ENCODE measurements at regions not wholly inside any gene's neighbourhood (a gene's known extent, or its start where the extent isn't known, plus 50 kb on each side); places are given as distances from the start of the nearest gene placed in this dataset.
A peak's percentile ranks its signal among the peaks of the same experiment; 100 is the strongest.
"Not testable (repeated sequence)": the region's sequence is repeated elsewhere in the genome, so short reads cannot be mapped to it uniquely, and the experiment has no call there.

GRCh38 chr2:87587934-87588333 lies 160.0 kb upstream of the PLGLB2 start:
- not testable (repeated sequence) for H3K27ac ChIP-seq; H3K4me3 ChIP-seq; H3K4me1 ChIP-seq (replicated peaks); H3K9me3 ChIP-seq (replicated peaks); DNase-seq (ENCODE audit: low read depth in 1 of 2, low spot score in 2 of 2); H3K27me3 ChIP-seq (replicated peaks); H3K36me3 ChIP-seq

DNA sequence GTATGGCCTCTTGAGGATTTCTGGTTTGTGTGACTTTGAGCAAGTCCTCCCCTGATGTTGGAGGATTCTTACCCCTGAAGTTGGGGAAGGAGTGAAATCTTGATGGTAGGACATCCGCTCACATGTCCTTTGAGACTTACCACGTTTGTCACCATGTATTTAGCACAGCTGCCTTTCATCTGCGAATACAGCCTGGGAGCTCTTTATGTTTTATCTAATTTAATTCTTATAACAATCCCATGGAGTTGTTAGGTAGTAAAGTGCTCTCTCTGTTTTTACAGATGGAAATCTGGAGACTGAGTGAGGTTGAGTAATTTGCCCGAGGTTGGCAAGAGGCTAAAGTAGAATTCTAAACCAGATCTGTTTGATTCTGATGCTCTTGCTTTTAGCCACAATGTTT lies 154.9 kb upstream of the PLGLB2 start:
- not testable (repeated sequence) for H3K27me3 ChIP-seq (replicated peaks); H3K4me1 ChIP-seq (replicated peaks); H3K36me3 ChIP-seq; H3K9me3 ChIP-seq (replicated peaks); DNase-seq (ENCODE audit: low read depth in 1 of 2, low spot score in 2 of 2); H3K27ac ChIP-seq; H3K4me3 ChIP-seq

DNA sequence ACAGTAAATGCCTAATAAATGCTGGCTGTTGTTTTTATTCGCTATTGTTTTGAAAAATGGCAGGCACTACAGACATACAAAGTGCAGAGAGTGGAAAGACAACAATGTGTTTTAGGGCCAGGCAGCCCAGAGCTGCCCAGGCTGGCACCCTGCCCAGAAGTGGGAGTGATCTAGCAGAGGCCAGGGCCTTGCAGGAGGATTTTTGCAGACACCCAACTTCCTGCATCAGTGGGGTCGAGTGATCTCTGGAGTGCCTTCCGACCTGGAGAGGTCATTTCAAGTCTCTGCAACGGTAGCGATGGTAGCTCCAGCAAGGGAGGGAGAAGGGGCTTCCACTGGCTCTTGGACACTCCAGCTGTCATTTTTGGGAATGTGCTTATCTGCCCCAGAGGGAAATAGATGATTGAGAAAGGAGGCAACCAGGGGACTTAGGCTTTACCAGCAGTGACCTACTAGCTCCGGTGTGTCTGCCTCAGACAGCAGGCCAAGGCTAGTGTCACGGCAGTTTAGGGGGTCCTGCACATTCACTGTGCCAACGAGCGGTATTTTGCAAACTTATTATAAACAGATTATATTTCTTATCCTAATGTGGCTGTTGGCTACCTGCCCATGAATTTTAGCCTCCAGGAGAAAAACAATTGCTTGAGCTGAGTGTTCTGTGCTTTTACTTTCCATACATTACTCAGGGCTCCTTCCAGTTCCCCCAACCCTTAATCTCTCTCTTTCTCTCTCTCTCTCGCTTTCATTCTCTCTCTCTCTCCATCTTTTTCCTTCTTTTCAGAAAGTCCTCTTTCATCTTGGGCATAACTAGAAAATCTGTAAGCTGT lies 153.9 kb upstream of the PLGLB2 start:
- not testable (repeated sequence) for H3K9me3 ChIP-seq (replicated peaks); H3K36me3 ChIP-seq; H3K27me3 ChIP-seq (replicated peaks); H3K27ac ChIP-seq; H3K4me3 ChIP-seq; H3K4me1 ChIP-seq (replicated peaks)
- DNase-seq (ENCODE audit: low read depth in 1 of 2, low spot score in 2 of 2), result peak; percentile 55 to 89

DNA sequence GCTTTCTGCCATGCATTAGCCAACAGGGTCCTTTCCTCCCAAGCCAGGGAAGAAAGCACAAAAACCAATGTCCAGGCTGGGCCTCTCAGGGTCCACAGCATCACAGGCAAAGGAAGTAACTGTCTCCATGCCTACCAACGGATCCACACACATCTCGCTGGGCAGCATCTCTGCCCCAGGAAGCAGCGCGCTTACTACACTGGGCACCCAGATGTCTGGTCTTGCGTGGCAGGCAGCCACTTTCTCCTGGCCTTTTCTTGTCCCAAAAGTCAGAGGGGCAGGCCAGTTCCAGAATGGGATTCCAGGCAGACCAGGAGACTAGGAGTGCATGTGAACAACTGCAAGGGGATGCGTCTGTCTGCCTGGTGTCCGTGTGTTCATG lies 153.3 kb upstream of the PLGLB2 start:
- not testable (repeated sequence) for H3K27ac ChIP-seq

DNA sequence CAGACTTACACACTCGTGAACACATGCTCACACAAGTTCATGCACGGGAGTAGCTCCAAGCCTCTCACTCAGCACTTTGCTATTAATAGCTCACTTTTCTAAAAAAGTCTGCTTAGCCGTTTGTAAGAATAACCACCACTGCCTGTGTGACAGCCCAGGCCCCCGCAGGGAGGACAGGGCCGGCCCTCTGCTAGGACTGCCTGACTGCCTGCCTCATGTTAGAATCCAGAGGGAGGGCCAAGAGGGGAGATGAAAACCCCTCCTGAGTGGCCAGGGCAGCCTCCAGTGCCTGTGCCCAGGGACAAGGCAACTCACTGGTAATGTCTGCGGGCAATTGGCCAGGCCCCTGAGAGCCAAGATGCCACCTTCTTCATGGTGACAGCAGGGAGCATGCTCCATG lies 152.9 kb upstream of the PLGLB2 start:
- H3K9me3 ChIP-seq (replicated peaks); H3K36me3 ChIP-seq; H3K4me1 ChIP-seq (replicated peaks); H3K27me3 ChIP-seq (replicated peaks); H3K4me3 ChIP-seq; H3K27ac ChIP-seq; DNase-seq (ENCODE audit: low read depth in 1 of 2, low spot score in 2 of 2): not testable (repeated sequence)

More for the DNA sequence above, 153.3 kb upstream of the PLGLB2 start:
- not testable (repeated sequence) for H3K4me1 ChIP-seq (replicated peaks); H3K4me3 ChIP-seq; H3K36me3 ChIP-seq; H3K9me3 ChIP-seq (replicated peaks); H3K27me3 ChIP-seq (replicated peaks); DNase-seq (ENCODE audit: low read depth in 1 of 2, low spot score in 2 of 2)

DNA sequence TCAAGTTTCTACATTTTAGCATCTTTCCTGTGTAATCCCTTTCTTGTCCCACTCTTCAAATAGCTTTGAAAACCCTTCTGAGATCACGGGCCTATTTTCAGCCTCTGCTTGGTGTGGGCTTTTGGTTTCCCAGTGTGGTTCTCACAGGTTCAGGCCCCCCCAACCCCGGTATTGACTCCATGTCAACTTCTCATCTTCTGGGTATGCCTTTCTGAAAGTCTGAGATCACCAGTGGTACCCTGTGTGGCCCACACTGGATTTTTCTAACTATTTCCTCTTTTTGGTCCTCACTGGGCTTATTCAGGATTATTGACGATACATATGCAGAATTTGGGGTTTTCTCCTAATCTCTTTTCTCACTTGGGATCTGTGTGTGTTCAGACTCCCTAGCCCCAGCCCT lies 146.9 kb upstream of the PLGLB2 start:
- H3K36me3 ChIP-seq; H3K27ac ChIP-seq; H3K4me3 ChIP-seq; DNase-seq (ENCODE audit: low read depth in 1 of 2, low spot score in 2 of 2); H3K4me1 ChIP-seq (replicated peaks); H3K9me3 ChIP-seq (replicated peaks); H3K27me3 ChIP-seq (replicated peaks): not testable (repeated sequence)

DNA sequence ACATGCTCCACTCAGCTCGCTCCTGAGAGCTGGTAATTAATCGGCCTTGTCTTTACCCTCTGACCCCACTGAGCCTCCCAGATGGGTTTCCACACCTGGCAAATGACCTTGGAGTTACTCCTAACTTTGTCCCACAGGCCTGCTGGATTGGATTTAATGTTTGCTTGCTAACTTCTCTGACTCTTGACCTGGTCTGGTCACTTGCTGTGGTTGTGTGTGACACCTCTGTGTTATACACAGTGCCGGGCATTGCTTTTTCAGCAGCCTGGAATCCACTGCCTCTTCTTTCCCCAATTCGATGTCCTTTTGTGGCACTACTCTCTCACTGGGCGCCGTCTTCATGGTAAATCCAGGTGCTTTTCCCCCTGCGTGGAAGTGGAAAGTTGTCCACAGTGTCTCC lies 145.8 kb upstream of the PLGLB2 start:
- H3K9me3 ChIP-seq (replicated peaks); H3K36me3 ChIP-seq; H3K27me3 ChIP-seq (replicated peaks); DNase-seq (ENCODE audit: low read depth in 1 of 2, low spot score in 2 of 2); H3K27ac ChIP-seq; H3K4me1 ChIP-seq (replicated peaks); H3K4me3 ChIP-seq: not testable (repeated sequence)

DNA sequence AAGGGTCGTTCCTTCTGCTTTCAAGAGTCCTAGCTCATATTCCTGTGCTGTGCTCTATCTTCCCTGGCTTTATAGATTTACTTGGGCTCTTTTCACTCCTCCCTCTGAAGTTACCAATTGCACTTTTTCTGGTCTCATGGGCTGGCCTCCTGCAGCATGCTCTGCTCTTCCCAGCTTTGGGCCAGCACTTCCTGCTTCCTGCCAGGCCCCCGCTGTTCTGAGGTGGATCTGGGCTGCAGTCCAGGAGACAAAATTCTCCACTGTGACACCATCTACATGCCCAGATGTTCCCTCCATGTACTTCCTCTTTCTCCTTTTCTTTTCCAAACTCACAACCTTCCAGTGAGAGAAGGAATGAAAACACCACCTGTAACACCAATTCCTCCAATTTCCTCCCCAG lies 145.2 kb upstream of the PLGLB2 start:
- not testable (repeated sequence) for H3K27ac ChIP-seq; H3K36me3 ChIP-seq; H3K4me3 ChIP-seq; H3K27me3 ChIP-seq (replicated peaks); DNase-seq (ENCODE audit: low read depth in 1 of 2, low spot score in 2 of 2); H3K9me3 ChIP-seq (replicated peaks); H3K4me1 ChIP-seq (replicated peaks)

DNA sequence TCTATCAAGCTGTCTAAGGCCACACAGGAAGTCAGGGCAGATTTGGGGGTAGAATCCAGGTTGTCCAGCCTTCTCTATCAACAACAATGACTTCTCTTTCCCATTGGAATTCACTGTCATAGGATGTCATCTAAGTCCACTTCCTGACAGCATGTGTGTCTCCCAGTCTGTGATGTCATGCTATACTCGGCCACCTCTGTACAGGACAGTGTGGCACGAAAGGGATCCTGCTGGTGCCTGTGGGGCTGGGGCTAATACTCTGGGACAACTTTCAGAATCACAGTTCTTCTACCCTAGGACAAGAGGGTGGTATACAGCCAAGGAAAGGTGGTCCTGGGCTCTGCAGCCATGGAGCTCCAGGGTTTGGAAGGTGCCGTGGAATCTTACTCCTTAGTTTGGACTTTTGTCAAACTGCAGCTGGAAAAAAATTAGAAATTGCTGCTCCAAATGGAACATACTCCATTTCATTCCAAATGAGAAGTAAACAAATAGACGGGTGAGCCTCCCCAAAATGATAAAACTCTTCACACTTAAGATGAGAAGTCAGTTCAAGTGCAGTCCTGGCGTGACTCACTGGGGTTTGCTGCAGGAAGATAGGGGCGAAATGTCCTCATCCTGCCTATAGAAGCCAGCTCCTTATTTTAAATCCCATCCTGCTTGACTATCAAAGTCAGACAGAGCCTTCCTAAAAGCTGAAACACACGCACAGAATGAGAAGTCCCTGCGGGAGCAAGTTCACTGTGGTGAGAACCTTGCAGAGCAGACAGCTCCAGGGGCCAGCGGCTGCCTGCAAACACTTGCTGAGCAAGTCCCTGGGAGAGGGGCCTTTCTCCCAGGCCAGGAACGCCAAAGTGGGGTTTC lies 144.2 kb upstream of the PLGLB2 start:
- not testable (repeated sequence) for H3K36me3 ChIP-seq; H3K9me3 ChIP-seq (replicated peaks); H3K27ac ChIP-seq; H3K27me3 ChIP-seq (replicated peaks); H3K4me3 ChIP-seq; DNase-seq (ENCODE audit: low read depth in 1 of 2, low spot score in 2 of 2); H3K4me1 ChIP-seq (replicated peaks)

DNA sequence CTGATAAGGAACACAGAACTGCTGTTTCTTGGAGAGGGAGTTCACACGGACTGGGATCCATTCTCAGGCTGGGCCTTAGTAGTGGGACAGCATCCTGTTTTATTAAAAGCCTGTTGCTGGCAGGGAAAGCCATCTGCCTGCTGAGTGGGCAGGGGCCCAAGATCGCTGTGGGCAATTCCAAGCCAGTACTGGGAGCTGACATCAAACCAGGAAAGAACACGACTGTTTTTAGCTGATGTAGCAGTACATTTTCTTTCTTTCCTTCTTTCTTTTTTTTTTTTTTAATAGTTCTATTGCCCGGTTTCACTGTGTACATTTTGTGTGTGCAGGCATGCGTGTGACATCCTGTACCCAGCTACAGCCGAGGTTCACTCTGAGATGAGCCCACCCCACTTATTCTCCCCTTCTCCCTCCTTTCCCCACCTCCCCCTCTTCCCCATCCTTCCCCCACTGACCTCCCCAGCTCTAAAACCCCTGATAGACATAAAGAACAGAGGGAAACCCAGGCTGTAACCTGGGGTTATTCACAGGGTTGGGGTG lies 143.5 kb upstream of the PLGLB2 start:
- not testable (repeated sequence) for H3K27ac ChIP-seq; H3K4me3 ChIP-seq; H3K36me3 ChIP-seq; H3K27me3 ChIP-seq (replicated peaks); H3K4me1 ChIP-seq (replicated peaks); DNase-seq (ENCODE audit: low read depth in 1 of 2, low spot score in 2 of 2); H3K9me3 ChIP-seq (replicated peaks)

DNA sequence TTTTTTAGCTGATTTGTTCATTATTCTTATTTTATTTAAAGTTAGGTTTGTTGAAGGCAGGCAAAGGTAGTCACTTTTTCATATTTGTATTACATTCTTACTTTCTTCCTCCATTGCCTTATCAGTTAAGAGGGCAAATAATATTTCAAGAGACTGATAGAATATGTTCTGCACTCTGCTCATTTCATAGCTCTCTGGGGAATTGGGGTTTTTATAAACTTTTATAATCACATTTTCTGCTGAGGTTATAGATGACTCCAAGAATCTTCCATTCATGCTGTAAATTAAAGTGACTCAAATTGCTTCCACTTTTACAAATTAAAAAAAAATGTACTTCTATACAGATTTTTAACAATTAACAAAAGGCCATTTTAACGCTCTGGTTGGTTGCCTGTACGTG lies 142.9 kb upstream of the PLGLB2 start:
- not testable (repeated sequence) for H3K27ac ChIP-seq; DNase-seq (ENCODE audit: low read depth in 1 of 2, low spot score in 2 of 2); H3K36me3 ChIP-seq; H3K9me3 ChIP-seq (replicated peaks); H3K4me3 ChIP-seq; H3K4me1 ChIP-seq (replicated peaks); H3K27me3 ChIP-seq (replicated peaks)

GRCh38 chr2:87608377-87609166 lies 139.3 kb upstream of the PLGLB2 start:
- not testable (repeated sequence) for H3K4me1 ChIP-seq (replicated peaks); H3K27me3 ChIP-seq (replicated peaks); H3K36me3 ChIP-seq; H3K9me3 ChIP-seq (replicated peaks); H3K4me3 ChIP-seq; DNase-seq (ENCODE audit: low read depth in 1 of 2, low spot score in 2 of 2); H3K27ac ChIP-seq

GRCh38 chr2:87610974-87611373 lies 136.9 kb upstream of the PLGLB2 start:
- H3K4me1 ChIP-seq (replicated peaks); H3K9me3 ChIP-seq (replicated peaks); H3K4me3 ChIP-seq; DNase-seq (ENCODE audit: low read depth in 1 of 2, low spot score in 2 of 2); H3K27me3 ChIP-seq (replicated peaks); H3K36me3 ChIP-seq; H3K27ac ChIP-seq: not testable (repeated sequence)

DNA sequence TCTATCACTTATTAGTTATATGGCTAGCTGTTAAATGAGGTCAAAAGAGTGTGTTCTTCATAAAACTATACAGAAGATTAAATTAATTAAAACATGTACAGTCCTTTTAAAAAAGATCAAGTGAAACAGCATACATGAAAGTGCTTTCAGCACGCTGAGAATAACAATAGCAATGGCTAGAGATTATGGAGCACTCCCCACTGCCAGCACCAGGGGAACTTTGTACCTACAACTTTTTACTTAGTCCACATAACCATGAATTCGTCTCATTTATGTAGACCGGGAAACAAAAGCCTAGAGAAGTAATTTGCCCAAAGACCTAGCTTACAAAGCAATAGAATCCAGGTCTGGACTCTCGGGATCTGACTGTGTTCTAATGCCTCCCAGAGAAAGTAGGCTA lies 136.5 kb upstream of the PLGLB2 start:
- not testable (repeated sequence) for DNase-seq (ENCODE audit: low read depth in 1 of 2, low spot score in 2 of 2); H3K4me3 ChIP-seq; H3K27ac ChIP-seq; H3K36me3 ChIP-seq; H3K4me1 ChIP-seq (replicated peaks); H3K27me3 ChIP-seq (replicated peaks); H3K9me3 ChIP-seq (replicated peaks)

Measured in SJSA1 (cell line).